ENCODE measurements at regions not wholly inside any gene's neighbourhood (a gene's known extent, or its start where the extent isn't known, plus 50 kb on each side); places are given as distances from the start of the nearest gene placed in this dataset.

DNA sequence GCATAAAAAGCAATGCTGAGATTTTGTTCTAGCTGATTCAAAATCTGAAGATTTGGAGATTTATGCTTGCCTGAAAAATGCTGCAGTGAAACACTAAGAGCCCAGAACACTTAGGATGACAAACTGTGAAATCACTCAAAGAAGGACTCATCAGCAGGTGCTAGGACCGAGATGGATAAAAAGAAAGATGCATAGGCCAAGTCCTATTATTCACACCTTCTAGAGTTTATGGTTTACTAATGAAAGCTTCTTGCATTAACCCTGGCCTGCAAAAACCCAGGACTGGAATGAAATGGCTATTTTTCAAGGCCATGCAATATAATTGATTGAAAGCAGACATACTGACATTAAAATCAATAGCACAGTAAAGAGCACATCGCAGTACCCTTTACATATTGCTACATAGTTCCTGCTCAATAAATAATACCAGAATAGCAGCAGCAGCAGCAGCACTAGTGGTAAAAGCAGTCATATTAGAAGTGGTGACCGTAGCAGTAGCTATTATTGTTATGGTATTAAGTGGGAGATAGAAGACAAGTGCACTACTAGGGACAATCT is 161.7 kb downstream of the RAB38 start:
- no peak overlapping the region for H3K4me3 ChIP-seq (ENCODE audit: low read depth, low read length)
- H3K27me3 ChIP-seq (ENCODE audit: insufficient read depth, low read depth, severe bottlenecking): no peaks in the 10 kb centered on the region
- H3K36me3 ChIP-seq: no peaks in the 10 kb centered on the region
- H3K9me3 ChIP-seq (ENCODE audit: severe bottlenecking): no peaks in the 10 kb centered on the region
- no peak for TF ChIP-seq CTCF (IDR thresholded peaks at IDR 0.05; ENCODE audit: low read depth, low read length)
- no peak for DNase-seq
- no peak overlapping the region for H3K27ac ChIP-seq

DNA sequence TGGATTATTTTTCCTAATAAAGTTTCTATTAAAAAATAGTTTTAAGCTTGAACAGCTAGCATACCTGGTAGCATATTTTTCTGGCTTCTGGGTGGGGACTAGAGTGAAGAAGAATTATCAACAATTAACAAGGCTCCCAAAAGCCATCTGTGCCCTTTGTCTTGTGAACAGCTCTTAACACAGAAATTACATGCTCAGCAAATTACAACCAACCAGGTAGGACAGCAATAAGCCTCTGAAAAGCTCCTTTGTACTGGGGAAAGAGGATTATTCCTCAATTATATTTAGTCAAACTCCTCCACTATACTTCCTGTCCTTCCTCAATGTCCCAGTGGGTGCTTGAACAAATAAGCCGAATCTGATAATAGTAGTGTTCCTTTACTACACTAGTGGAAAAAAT is 162.8 kb downstream of the RAB38 start:
- peak overlapping the region; percentile 53 for H3K27ac ChIP-seq
- H3K4me3 ChIP-seq (ENCODE audit: low read depth, low read length): no peak overlapping the region
- no peak for DNase-seq
- no peaks in the 10 kb centered on the region for H3K36me3 ChIP-seq
- no peaks in the 10 kb centered on the region for H3K9me3 ChIP-seq (ENCODE audit: severe bottlenecking)
- TF ChIP-seq CTCF (IDR thresholded peaks at IDR 0.05; ENCODE audit: low read depth, low read length): no peak
- no peaks in the 10 kb centered on the region for H3K27me3 ChIP-seq (ENCODE audit: insufficient read depth, low read depth, severe bottlenecking)

DNA sequence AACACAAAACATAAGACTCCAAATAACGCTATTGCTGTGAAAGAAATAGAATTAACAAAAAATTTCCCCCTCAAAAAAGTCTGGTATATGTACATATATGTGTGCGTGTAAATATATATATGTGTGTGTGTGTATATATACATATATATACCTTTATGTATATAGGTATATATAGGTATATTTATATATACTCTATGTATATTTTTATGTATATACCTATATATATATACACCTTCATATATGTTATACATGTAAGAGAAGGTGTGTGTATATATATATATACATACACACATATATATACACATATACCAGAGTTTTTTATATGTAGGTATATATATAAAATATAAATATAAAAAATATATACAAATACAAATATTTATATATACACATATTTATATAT is 199.2 kb downstream of the RAB38 start:
- no peaks in the 10 kb centered on the region for H3K27me3 ChIP-seq (ENCODE audit: insufficient read depth, low read depth, severe bottlenecking)
- no peak for DNase-seq
- H3K27ac ChIP-seq: no peak overlapping the region
- H3K4me3 ChIP-seq (ENCODE audit: low read depth, low read length): no peak overlapping the region
- H3K9me3 ChIP-seq (ENCODE audit: severe bottlenecking): no peaks in the 10 kb centered on the region
- no peaks in the 10 kb centered on the region for H3K36me3 ChIP-seq
- TF ChIP-seq CTCF (IDR thresholded peaks at IDR 0.05; ENCODE audit: low read depth, low read length): no peak

GRCh38 chr11:87974797-87975196 is 200.4 kb downstream of the RAB38 start:
- DNase-seq: no peak
- TF ChIP-seq CTCF (IDR thresholded peaks at IDR 0.05; ENCODE audit: low read depth, low read length): no peak
- H3K27me3 ChIP-seq (ENCODE audit: insufficient read depth, low read depth, severe bottlenecking): no peaks in the 10 kb centered on the region

DNA sequence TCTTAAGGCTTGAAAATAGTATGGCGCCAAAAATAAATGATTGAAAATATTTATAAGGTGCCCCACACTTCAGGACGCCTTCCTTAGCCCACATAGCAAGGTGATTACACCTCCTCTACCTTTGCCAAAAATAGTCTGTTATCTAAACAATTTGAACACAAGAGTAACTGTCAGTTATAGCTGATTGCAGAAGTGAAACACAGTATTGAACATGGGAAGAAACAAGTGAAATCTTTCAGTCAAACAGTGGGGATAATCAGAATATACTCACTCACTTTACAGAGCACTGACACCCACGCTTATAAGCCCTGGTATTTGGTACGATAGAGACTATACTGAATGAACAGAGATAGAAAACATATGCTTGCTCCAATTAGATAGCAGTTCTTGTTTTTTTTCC is 203.1 kb downstream of the RAB38 start:
- no peaks in the 10 kb centered on the region for H3K36me3 ChIP-seq
- TF ChIP-seq CTCF (IDR thresholded peaks at IDR 0.05; ENCODE audit: low read depth, low read length): no peak
- no peaks in the 10 kb centered on the region for H3K27me3 ChIP-seq (ENCODE audit: insufficient read depth, low read depth, severe bottlenecking)
- no peak overlapping the region for H3K27ac ChIP-seq
- H3K9me3 ChIP-seq (ENCODE audit: severe bottlenecking): no peaks in the 10 kb centered on the region
- no peak overlapping the region for H3K4me3 ChIP-seq (ENCODE audit: low read depth, low read length)
- DNase-seq: no peak

More at GRCh38 chr11:87974797-87975196, 200.4 kb downstream of the RAB38 start:
- Histone ChIP-seq H3K4me3 (ENCODE audit: low read depth, low read length) (no peak overlapping the region), H3K36me3 (no peaks in the 10 kb centered on the region), H3K27ac (no peak overlapping the region), H3K9me3 (ENCODE audit: severe bottlenecking) (no peaks in the 10 kb centered on the region)

DNA sequence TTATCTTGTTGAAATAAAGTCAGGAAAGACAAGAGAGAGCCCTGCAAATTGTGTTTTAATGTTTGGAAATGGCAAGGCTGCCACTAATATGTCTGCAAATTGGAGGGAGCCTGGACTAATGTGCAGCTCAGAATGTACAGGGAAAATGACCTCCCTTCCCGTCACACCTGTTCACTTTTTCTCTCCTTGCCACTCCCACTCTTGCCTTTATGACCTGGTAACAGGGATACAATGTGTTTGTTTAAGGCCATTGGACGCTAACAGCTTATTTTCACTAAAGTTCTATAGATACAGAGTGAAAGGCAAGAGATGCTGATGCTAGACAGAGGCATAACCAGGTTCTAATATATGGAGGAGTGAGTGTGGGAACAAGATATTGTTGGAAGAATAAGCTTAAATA is 203.9 kb downstream of the RAB38 start:
- no peak overlapping the region for H3K4me3 ChIP-seq (ENCODE audit: low read depth, low read length)
- no peaks in the 10 kb centered on the region for H3K27me3 ChIP-seq (ENCODE audit: insufficient read depth, low read depth, severe bottlenecking)
- no peak for TF ChIP-seq CTCF (IDR thresholded peaks at IDR 0.05; ENCODE audit: low read depth, low read length)
- no peaks in the 10 kb centered on the region for H3K36me3 ChIP-seq
- H3K27ac ChIP-seq: no peak overlapping the region
- H3K9me3 ChIP-seq (ENCODE audit: severe bottlenecking): no peaks in the 10 kb centered on the region
- no peak for DNase-seq

All from WERI-Rb-1 (cell line).